HG03565 (cell line): ENCODE measurements at regions not wholly inside any gene's neighbourhood (a gene's known extent, or its start where the extent isn't known, plus 50 kb on each side); places are given as distances from the start of the nearest gene placed in this dataset.

Experiments used
- ATAC-seq: cut with Tn5 transposase; IDR thresholded peaks from one replicate; pipeline ENCODE4 v1.9.1; 2021; ENCODE audit warnings: mild to moderate bottlenecking, moderate library complexity; ENCODE audit not compliant: unreplicated experiment

DNA sequence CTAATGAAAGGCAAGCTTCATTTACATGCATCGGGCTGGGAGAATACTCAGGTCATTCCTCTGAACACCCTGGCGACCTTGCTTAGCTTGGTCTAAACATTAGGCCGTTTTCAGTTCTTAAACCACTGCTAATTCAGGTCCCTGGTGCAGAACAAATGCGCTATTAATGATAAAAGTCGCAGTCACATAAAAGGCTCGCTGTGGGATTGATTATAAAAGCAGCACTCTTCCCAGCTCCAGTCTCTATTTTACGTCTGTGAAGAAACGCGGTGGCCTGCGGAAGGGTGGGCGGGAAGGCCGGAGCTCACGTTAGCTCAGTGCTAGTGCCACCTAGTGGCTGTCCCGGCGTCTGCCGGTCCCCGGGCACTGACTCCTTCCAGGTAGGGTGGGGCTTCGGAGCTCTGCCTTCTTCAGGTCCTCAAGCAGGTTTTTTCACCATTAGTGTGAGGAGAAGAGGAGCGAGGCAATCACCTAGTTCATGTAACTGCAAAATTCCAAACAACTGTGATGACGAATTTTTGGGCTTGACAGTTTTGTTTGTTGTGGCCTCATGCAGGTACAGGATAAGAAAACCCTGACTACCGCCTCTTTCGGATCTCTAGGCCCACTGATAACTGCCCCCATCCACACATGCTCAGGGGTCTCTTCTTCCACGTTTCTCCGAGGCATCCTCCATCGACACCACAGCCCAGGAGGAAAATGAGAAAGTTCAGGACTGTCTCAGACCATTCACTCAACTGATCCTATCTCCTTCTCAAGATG lies 66.5 kb upstream of the CLMP start:
- no peak for ATAC-seq

DNA sequence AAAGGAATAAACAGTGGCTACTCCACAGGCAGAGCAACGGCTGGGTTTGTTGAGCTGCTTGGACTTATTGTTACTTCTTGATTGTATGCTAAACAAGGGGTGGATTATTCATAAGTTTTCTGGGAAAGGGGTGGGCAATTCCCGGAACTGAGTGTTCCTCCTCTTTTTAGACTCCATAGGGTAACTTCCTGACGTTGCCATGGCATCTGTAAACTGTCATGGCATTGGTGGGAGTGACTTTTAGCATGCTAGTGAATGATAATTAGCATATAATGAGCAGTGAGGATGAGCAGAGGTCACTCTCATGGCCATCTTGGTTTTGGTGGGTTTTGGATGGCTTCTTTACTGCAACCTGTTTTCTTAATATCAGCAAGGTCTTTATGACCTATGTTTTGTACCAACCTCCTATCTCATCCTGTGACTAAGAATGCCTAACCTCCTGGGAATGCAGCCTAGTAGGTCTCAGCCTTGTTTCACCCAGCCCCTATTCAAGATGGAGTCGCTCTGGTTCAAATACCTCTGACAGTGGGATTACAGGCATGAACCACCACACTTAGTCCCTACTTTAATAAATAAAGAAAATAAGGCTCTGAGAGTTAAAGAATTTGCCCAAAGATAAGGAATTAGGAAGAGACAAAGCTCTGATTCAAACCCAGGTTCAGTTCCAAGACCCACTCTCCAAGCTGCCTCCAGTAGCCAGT lies 65.6 kb upstream of the CLMP start:
- ATAC-seq = no peak

DNA sequence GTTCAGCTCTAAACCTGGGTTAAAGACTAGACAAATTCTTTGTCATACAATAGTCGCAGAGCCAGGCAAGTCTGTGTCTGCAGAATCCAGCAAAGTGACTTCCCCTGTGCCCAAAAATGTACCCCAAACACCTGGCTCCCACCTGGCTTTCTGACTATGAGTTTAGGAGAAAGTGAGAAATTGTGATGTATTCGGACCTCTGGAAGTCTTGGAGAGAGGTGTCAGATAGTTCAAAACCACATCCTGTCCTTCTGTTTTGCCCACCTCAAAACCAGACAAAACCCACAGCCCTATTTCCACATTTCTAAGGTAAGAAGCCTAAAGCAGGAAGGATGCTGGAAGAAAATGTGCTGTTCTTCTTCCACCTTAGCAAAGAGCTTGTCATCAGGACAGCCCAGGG lies 63.8 kb upstream of the CLMP start:
- ATAC-seq = no peak

DNA sequence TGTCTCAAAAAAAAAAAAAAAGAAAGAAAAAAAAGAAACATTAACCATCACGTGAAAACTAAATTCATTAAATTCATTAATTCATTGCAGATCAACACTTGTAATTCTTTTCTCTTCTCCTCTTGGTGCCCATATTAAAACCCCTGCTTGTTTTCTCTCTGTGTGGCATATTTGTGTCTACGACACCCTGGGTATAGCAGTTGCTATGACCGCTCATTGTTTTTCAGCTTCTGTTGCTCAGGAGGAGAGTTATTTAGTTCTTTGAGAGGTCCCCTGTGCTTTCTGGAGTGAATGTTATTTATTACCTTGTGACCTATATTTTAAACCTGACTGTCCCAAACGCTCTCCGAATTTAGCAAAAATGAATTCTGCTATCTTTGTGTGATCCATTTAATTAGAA lies 62.3 kb upstream of the CLMP start:
- no peak for ATAC-seq

DNA sequence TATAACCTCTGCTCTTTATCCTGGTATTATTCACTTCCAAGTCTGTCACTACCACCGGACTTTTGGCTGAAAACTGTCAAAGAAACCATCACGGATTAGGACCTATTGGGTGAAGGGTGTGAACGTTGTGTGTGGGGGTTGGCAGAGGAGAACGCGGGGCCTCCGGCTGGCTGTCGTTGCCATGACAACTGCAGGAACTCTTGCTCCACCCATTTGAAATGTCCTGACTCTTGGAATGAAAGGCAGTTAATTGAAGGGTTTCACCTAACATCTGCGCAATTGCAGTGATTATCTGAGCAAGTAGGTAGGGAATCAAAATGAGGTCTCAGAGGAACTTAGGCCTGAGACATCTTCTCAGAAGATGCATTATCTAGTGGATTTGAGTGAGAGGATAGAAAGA lies 60.9 kb upstream of the CLMP start:
- ATAC-seq = no peak

DNA sequence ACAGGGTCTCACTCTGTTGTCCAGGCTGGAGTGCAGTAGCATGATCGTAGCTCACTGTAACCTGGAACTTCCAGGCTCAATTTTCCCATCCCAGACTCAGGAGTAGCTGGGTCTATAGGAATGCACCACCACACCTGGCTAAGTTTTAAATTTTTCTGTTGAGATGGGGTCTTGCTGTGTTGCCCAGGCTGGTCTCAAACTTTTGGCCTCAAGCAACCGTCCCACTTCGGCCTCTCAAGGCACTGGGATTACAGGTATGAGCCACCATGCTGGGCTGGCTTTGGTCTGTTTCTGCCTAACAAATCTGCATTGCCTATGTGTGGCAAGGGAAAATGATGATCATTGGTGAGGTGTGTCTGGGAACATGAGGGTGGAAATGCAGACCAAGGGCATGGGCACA lies 59.3 kb upstream of the CLMP start:
- ATAC-seq = no peak

DNA sequence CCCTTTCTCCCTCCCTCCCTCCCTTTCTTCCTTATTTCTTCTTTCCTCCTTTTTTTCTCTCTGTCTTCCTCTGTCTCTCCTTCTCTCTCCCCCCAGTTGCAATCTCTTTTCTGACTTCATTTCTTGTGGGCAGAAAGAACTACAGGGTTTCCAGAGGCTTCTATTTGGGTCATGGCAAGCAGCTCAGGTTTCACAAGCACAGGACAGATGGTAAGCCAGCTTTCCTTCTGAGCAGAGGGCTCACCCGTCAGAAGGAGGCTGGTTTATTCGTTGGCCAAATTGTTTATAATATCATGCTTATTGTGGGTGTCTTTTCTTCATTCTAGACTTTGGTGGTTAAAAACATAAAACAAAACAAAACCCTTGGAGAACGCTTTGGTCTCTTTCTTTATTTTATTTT lies 58.9 kb upstream of the CLMP start:
- ATAC-seq = no peak

DNA sequence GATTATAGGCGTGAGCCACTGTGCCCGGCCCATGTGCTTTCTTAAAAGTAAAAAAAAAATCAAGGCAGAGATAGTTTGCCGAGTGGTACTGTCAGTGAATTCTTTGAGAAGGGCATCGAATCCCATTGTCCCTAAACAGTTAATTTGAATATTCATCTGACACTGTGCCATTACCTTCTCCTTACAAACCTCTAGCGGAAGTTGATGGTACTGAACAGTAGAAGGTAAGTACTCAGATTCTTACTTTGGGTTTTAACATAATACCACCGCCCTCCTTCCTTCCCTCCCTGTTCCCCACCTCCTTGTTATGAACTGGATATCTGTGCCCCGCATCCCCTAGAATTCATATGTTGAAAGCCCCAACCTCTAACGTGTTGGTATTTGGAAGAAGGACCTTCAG lies 58.2 kb upstream of the CLMP start:
- no peak for ATAC-seq

DNA sequence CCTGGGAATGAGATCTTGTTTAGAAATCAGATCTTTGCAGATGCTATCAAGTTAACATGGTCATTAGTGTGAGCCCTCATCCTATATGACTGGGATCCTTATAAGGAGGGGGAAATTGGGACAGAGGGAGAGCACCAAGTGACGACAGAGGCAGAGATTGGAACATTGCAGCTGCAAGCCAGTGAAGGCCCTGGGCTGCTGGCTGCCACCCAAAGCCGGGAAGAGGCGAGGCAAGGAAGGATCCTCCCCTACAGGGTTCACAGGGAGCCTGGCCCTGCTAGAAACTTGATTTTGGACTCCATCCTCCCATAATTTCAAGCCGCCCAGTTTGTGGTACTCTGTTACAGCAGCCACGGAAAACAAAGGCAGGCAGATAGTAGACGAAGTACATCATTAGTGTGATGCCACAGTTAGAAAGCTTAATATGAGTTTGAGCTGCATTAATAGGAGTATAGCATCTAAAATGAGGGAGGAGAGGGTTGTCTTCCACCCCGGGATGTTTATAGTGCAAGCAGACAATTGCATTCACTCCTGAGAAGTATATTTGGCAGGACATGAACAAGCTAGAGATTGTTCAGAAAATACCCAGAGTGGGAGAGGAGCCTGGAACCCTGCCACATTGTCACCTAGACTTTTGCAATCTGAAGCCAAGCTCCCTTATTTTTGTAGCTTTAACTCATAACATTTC lies 56.8 kb upstream of the CLMP start:
- no peak for ATAC-seq

DNA sequence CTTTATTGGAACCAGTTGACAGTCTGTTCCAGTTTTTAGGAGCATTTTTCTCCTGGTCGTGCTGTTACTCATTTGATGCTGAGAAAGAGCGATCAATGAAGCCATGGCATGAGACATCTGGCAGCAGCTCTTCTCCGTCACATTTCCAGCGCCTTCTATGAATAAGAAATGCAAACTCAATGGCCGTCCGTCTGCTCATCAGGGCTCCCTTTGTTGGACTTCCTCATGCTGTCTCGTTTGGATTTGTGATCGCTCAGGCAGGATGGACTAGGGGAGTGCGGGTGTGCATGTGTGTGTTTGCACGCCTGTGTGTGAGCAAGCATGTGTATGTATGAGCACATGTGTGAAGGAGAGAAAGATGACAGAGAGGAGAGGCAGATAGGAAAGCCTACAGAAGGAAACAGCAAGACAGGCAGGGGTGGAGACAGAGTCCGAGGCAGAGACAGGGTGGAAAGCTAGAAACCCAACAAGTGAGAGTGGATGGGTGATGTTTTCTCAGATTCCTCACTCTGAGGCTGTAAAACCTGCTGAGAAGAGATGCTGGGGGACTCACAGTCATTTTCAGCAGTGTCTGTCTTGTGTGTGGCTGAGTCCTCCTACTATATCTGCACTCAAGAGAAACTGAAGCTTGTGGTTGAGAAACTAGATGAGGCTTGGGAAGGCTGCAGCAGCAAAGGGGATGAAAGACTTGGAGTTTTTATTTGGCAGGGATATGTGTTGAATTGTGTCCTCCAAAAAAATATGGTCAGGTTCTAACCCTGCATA lies 56.0 kb upstream of the CLMP start:
- no peak for ATAC-seq

DNA sequence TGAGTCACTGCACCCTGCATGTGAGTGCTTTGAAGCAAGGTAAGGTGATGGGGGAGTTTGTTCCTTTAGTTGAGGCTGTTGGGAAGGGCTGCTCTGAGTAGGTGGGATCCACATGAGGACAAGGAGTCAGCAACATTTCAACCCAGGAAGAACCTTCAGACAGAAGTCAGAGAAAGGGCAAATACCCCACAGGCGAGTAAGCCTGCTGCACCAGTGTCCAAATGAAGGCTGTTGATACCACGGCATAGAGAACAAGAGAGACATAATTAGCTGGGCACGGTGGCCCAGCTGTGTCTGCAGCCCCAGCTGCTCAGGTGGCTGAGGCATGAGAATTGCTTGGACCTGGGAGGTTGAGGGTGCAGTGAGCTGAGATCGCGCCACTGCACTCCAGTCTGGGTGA lies 54.3 kb upstream of the CLMP start:
- no peak for ATAC-seq

DNA sequence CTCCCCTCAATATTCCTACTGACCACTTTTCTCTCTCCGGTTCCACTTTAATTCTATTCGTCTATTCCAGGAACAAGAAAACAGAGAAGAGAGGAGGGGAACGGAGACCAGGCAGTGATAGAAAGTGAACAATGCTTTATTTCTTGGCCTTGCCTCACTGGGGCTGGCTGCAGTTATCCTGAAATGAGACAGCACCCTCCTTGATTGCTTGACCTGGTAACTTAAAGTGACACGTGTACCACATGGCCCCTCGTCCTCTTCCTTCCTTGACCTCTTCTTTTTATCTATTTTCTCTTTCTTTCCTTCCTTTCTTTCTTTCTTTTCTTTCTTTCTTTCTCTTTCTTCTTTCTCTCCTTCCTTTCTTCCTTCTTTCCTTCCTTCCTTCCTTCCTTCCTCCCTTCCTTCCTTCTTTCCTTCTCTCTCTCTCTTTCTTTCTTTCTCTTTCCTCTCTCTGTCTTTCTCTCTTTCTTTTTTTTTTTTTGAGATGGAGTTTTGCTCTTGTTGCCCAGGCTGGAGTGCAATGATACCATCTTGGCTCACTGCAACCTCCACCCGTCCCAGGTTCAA lies 52.8 kb upstream of the CLMP start:
- no peak for ATAC-seq

DNA sequence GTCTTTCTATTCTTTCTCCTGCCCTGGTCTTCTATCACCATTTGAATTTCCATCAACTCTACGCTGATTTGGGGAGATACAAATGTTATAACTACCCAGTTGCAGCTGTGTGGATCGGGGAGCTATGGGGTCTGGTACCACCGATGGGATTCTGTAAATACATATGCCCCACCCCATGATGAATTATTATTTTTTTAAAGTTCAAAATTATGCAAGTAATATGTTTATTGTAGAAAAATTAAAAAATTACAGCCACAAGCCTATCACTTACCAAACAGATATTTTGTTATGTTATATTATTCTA lies 52.4 kb upstream of the CLMP start:
- ATAC-seq = no peak

DNA sequence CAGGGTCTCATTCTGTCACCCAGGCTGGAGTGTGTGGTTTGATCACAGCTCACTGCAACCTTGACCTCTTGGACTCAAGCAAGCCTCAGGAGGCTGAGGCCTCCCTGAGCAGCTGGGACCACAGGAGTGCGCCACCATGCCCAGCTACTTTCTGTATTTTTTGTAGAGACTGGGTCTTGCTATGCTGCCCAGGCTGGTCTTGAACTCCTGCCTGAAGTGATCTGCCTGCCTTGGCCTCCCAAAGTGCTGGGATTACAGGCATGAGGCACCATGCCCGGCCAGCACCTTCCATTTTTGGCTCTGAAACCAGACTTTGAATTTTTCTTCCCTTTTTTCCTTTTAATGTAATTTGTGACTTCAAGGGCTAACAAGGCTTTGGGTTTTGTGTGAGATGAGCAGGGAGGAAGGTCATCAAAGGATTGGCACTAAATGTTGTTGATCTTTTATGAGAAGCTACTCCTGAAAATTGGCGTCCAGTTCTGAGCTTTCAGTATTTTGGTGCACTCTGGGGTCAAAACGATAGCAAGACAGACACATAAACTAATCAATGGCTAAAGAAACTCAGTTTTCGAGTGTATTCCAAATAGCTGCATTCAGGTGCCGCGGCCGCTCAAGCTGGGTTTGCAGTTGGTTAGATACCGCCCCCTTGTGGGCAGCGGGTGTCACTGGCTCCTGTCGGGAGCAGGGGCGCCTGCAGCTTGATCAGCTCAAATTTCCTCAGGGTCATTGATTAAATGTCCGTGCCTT lies 51.9 kb upstream of the CLMP start:
- peak; percentile 61 for ATAC-seq

DNA sequence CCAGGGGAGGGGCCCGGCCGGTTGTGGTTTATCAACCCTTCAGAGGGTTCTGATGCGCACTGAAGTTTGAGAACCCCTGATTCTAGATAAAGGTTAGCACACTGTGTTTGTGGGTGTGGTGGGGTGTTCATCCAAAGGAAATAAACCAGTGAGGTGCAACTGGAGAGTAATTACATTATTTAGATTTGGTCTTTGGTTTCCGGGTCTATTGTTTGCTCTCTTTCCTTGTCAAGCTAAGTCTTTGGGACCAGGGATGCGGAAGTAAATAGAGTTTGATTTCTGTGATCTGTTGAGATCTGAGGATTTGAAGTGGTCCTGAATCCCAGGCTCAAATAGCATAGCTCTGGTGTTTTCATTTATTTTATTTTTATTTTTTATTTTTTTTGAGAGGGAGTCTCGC lies 50.5 kb upstream of the CLMP start:
- ATAC-seq = no peak
